Effector memory CD4-positive, alpha-beta T cell (primary cell): ENCODE measurements at regions not wholly inside any gene's neighbourhood (a gene's known extent, or its start where the extent isn't known, plus 50 kb on each side); places are given as distances from the start of the nearest gene placed in this dataset.

Experiments used
- DNase-seq, 3 donors: peaks; one replicate each; pipeline ENCODE4 v3.0.0-alpha.2; 2020
- H3K27ac ChIP-seq: 2 replicates; pipeline ENCODE4 v1.7.0; 2013; ENCODE audit warnings: mild to moderate bottlenecking, low read length, moderate library complexity; ENCODE audit not compliant: insufficient read depth, poor library complexity, severe bottlenecking
- H3K27me3 ChIP-seq: replicated peaks from 2 replicates; pipeline ENCODE4 v1.7.0; 2013; ENCODE audit warnings: mild to moderate bottlenecking, low read length; ENCODE audit not compliant: insufficient read depth, control insufficient read depth, poor library complexity, severe bottlenecking
- H3K36me3 ChIP-seq: 2 replicates; pipeline ENCODE4 v1.7.0; 2013; ENCODE audit warnings: mild to moderate bottlenecking, low read length, moderate library complexity; ENCODE audit not compliant: control insufficient read depth, insufficient read depth
- H3K4me1 ChIP-seq: 2 replicates; pipeline ENCODE4 v1.7.0; 2013; ENCODE audit warnings: low read length, mild to moderate bottlenecking; ENCODE audit not compliant: control insufficient read depth, insufficient read depth, poor library complexity, severe bottlenecking
- H3K4me3 ChIP-seq: 2 replicates; pipeline ENCODE4 v1.7.0; 2013; ENCODE audit warnings: low read length, low read depth, mild to moderate bottlenecking; ENCODE audit not compliant: insufficient read depth, poor library complexity, severe bottlenecking
- H3K9me3 ChIP-seq: 2 replicates; pipeline ENCODE4 v1.7.0; 2013; ENCODE audit warnings: mild to moderate bottlenecking, low read length, moderate library complexity; ENCODE audit not compliant: control insufficient read depth

DNA sequence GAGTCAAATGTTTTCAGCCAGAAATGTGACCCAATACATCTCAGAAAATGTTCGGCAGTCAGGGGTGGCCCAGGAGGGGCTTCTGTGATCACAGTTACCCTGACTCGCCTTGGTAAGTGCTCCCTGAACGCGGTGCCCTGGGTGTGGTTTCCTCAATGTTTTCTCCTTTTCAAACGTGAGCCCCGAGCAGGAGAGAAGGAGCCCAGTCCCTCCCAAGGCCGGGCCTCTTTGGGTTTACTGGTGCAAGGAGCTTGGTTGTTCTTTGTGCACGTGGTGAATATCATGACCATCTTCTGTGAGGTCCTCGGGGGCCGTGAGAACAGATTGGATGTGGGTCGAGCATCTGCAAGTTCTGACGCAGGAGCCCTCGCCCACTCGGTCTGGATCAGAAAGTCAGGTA is 55.8 kb upstream of the VIPR2 start:
- Histone ChIP-seq H3K27me3 (no peaks in the 10 kb centered on the region), H3K4me1 (peaks cover 32% of the 10 kb centered on the region), H3K27ac (no peak overlapping the region), H3K9me3 (no peaks in the 10 kb centered on the region), H3K4me3 (no peak overlapping the region), H3K36me3 (no peaks in the 10 kb centered on the region)
- DNase-seq, result no peak

DNA sequence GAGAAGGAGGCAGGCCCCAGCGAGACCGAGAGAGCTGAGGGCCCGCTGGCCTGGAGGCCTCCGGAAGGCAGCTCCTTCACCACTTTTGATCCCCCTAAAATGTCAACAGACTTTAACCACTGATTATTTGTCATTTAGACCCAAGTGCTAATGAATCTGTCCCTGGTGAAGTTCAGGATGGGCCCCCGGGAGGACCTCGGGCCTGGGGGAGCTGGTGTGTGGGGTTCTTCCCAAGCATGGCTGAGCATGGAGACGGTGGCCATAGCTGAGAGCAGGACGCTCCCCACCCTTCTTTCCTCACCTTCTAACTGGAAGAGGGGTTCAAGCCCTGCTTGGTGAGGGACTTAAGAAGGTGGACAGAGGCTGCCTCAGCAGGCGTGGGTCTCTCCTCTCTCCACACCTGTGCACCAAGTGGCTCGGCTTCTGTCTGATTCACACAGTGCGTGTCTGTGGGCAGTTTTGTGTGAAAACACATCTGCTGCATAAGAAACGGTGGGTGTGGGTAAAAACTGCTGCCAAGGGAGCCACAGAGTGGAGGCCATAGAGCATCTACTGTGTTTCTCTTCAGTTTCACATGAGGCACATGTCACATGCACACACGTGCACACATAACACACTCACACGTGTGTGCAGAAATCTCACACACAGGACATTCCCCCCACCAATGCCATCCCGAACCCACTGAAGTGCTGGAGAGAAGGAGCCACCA is 53.5 kb upstream of the VIPR2 start:
- H3K27ac ChIP-seq, result peak overlapping the region; percentile 52
- peaks cover 32% of the 10 kb centered on the region for H3K4me1 ChIP-seq
- no peaks in the 10 kb centered on the region for H3K9me3 ChIP-seq
- H3K27me3 ChIP-seq, result no peaks in the 10 kb centered on the region
- DNase-seq, result no peak
- no peaks in the 10 kb centered on the region for H3K36me3 ChIP-seq
- H3K4me3 ChIP-seq, result peak overlapping the region; percentile 29

DNA sequence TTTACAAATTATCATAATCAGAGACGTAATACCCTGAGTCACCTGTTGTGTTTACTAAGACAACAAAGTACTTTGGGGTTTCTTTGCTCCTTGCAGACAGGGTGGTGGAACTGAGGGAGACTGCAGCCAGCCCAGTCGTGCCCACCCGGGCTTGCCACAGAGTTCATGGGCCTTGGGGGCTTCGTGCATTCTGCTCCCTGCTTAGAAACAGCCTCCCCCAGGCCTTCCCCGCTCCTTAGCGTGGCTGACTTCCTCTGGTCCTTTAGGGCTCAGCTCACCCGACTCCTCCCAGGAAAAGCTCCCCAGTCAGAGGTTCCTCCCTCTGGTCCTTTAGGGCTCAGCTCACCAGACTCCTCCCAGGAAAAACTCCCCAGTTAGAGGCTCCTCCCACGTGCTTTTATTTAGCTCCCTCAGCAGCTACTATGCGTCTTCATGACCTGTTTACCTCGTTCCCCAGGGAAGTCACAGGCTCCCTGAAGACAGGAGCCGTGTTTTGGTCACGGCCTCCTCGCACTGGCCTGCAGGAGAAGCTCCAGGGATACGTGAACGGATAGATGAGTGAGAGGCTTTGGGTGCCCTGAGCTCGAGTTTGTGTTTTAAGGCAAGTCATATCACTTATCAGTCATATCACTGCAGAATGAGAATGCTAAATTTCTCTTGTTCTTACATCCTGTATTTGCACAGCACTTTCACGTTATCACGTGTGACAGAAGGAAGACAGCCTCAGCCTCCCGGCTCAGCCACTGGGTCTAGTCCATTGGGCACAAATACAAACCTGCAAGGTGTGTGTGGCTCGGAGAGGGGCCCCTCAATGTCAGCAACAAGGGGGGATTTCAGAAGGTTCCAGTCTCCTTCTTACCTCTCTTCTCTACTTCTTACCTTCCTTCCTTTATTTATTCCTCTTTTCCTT is 52.7 kb upstream of the VIPR2 start:
- Histone ChIP-seq H3K27ac (peak overlapping the region; percentile 52), H3K4me3 (peak overlapping the region; percentile 29), H3K27me3 (no peaks in the 10 kb centered on the region), H3K4me1 (peaks cover 32% of the 10 kb centered on the region), H3K9me3 (no peaks in the 10 kb centered on the region), H3K36me3 (no peaks in the 10 kb centered on the region)
- DNase-seq, result peak in 2 of 3 donors; percentile 18 to 20

DNA sequence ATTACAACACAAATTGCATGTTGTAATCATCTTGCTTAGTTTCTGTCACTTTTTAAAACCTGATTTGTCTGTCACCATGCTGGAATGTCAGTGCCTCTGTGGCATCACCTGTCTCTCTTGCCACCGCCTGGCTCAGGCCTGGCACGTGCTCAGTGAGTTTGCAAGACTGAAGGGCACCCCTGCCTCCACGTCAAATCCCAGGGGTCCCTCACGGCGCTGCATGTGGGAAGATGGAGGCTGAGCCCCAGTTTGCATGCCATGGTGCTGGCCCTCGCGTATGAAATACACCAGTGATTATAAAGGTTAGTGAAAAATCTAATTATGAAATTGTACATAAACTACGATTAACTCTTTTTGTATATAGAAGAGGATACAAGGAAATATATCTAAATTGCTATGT is 51.9 kb upstream of the VIPR2 start:
- Histone ChIP-seq H3K4me1 (peaks cover 32% of the 10 kb centered on the region), H3K4me3 (no peak overlapping the region), H3K27ac (no peak overlapping the region)

DNA sequence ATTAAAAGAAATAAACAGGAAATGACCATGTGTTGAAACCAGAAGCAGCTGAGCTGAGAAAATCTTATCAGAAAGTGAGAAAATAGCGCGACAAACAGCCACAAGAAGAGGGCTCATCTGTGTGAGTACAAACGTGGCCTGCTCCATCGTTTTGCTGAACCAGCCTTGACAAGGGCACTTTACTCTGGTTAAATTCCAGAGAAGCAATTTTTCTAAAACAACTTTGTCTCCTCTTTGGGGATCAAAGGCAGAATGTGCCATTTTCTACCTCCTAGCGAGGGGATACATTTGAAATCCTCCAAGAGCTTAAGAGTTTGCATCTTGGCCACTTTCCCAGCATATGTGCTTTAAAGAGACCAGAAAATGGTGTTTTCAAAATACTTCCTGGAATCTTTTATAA is 51.3 kb upstream of the VIPR2 start:
- H3K4me3 ChIP-seq, result no peak overlapping the region
- H3K27ac ChIP-seq, result peak overlapping the region; percentile 39
- peaks cover 32% of the 10 kb centered on the region for H3K4me1 ChIP-seq
- no peak for DNase-seq
- H3K9me3 ChIP-seq, result no peaks in the 10 kb centered on the region
- H3K27me3 ChIP-seq, result no peaks in the 10 kb centered on the region
- H3K36me3 ChIP-seq, result no peaks in the 10 kb centered on the region

More for the DNA sequence above, 51.9 kb upstream of the VIPR2 start:
- no peaks in the 10 kb centered on the region for H3K27me3 ChIP-seq
- H3K36me3 ChIP-seq, result no peaks in the 10 kb centered on the region
- H3K9me3 ChIP-seq, result no peaks in the 10 kb centered on the region
- DNase-seq, result no peak
